Left lung (tissue), 4 donors: ENCODE measurements at regions not wholly inside any gene's neighbourhood (a gene's known extent, or its start where the extent isn't known, plus 50 kb on each side); places are given as distances from the start of the nearest gene placed in this dataset.

Experiments used
- ATAC-seq: fragments of 200-7000 bp; cut with Tn5 transposase; one replicate; pipeline ENCODE4 v1.9.1; 2020; ENCODE audit warnings: moderate library complexity
- DNase-seq, 4 donors: peaks; one replicate each; pipeline ENCODE4 v3.0.0-alpha.2; 2013 to 2020
- H3K27ac ChIP-seq, 2 donors: fragments of 200-600 bp; sonication (generic) in 1 of 2; one replicate each; pipeline versions ENCODE4 v1.5.0 to v1.8.0; 2020 to 2021
- H3K27me3 ChIP-seq, 2 donors: fragments of 200-600 bp; sonication (generic) in 1 of 2; one replicate each; pipeline versions ENCODE4 v1.5.0 to v1.8.0; 2020 to 2021
- H3K36me3 ChIP-seq, 2 donors: fragments of 200-600 bp; sonication (generic) in 1 of 2; one replicate each; pipeline versions ENCODE4 v1.5.0 to v1.8.0; 2020 to 2021
- H3K4me1 ChIP-seq, 2 donors: fragments of 200-600 bp; one replicate each; pipeline ENCODE4 v1.8.0; 2021
- H3K4me3 ChIP-seq, 2 donors: fragments of 200-600 bp; sonication (generic) in 1 of 2; one replicate each; pipeline versions ENCODE4 v1.5.0 to v1.8.0; 2020 to 2021; ENCODE audit warnings: mild to moderate bottlenecking in 1 of 2
- H3K9me3 ChIP-seq, 2 donors: fragments of 200-600 bp; sonication (generic) in 1 of 2; one replicate each; pipeline versions ENCODE4 v1.5.0 to v1.8.0; 2020 to 2021
- intact Hi-C, 2 donors: fragments of 100-400 bp; cut with DNase I; formaldehyde crosslinking; loops; one replicate each; pipeline versions ENCODE4 v1.11.2 to v1.14.2; 2022
- TF ChIP-seq, protein P1 (sequence below), 2 donors: fragments of 200-600 bp; sonication (generic) in 1 of 2; IDR thresholded peaks; one replicate each; pipeline versions ENCODE4 v1.5.0 to v1.8.0; 2021; ENCODE audit warnings: antibody characterized with exemption in 2 of 2
- donor health status: DM: no; HTN: yes; CAD: no.
- donor health status: DM: no; HTN: no; CAD: no.

- TF ChIP-seq, protein P1, sequence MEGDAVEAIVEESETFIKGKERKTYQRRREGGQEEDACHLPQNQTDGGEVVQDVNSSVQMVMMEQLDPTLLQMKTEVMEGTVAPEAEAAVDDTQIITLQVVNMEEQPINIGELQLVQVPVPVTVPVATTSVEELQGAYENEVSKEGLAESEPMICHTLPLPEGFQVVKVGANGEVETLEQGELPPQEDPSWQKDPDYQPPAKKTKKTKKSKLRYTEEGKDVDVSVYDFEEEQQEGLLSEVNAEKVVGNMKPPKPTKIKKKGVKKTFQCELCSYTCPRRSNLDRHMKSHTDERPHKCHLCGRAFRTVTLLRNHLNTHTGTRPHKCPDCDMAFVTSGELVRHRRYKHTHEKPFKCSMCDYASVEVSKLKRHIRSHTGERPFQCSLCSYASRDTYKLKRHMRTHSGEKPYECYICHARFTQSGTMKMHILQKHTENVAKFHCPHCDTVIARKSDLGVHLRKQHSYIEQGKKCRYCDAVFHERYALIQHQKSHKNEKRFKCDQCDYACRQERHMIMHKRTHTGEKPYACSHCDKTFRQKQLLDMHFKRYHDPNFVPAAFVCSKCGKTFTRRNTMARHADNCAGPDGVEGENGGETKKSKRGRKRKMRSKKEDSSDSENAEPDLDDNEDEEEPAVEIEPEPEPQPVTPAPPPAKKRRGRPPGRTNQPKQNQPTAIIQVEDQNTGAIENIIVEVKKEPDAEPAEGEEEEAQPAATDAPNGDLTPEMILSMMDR (IDR thresholded peaks at IDR 0.05): no peak
- H3K27ac ChIP-seq: peak overlapping the region; percentile 15 to 60
- peaks cover 0 to 13% of the 10 kb centered on the region in 2 donors for H3K9me3 ChIP-seq
- no peaks in the 10 kb centered on the region for H3K36me3 ChIP-seq
- H3K4me3 ChIP-seq: no peak overlapping the region
- DNase-seq: no peak
- no peaks in the 10 kb centered on the region for H3K27me3 ChIP-seq
- peaks cover 0 to 15% of the 10 kb centered on the region in 2 donors for H3K4me1 ChIP-seq
- ATAC-seq: no peak
- intact Hi-C loops: no loop called here
Observed at GRCh38 chr1:207217778-207218511, 103.5 kb upstream of the CD55 start.

DNA sequence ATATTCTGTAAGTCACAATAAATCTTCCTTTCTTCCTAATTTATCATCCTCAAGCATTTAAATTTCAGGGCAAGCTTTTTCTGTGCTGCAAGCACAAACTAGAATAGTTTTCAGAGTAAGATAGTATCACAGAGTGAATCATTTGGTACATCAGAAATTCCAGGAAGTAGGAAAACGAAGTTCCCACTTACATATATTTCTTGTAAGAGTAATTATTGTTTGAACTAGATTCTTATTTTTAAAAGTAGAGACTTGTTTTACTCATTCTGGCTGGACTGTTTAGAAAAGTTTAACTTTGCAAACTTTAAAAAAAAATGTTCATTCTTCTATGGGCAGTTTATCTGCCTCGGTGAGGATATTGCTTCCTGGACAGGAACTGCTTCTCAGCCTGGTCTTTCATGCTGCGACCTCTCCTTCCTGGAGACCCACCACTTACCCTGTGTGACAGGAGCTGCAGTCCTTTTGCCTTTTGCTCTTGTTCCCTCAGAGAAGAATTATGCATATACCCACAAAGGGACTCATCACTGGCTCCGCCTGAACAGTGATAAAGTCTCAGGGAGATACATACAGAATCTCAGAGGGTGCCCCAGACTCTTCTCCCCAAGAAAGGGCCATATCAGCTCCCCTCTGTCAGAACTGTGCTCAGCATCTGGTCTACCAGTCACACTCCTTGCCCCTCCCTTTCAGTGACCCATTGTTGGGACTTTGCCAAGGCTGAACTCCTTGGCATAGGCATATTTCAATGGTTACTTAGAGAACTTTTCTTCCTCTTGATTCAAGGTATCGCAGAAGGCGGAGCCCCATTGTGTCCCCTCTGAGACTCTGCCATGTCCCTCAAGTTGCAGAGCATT, 102.7 kb upstream of the CD55 start:
- TF ChIP-seq, protein P1 (IDR thresholded peaks at IDR 0.05): no peak
- H3K27ac ChIP-seq: peak overlapping the region; percentile 15 to 60
- H3K4me1 ChIP-seq: peaks cover 0 to 15% of the 10 kb centered on the region in 2 donors
- no peak overlapping the region for H3K4me3 ChIP-seq
- no peaks in the 10 kb centered on the region for H3K27me3 ChIP-seq
- peaks cover 0 to 13% of the 10 kb centered on the region in 2 donors for H3K9me3 ChIP-seq
- intact Hi-C loops: no loop called here
- peak; percentile 79 for ATAC-seq
- DNase-seq: peak in 2 of 4 donors; percentile 53 to 63
- H3K36me3 ChIP-seq: no peaks in the 10 kb centered on the region

GRCh38 chr1:207219979-207220889, 101.2 kb upstream of the CD55 start:
- H3K9me3 ChIP-seq: no peaks in the 10 kb centered on the region
- TF ChIP-seq, protein P1 (IDR thresholded peaks at IDR 0.05): no peak
- H3K36me3 ChIP-seq: no peaks in the 10 kb centered on the region
- H3K27ac ChIP-seq: no peak overlapping the region
- no peak overlapping the region for H3K4me3 ChIP-seq
- intact Hi-C loops: no loop called here
- DNase-seq (peak in 1 of 4 donors; percentile 44), ATAC-seq (no peak)
- peaks cover 0 to 15% of the 10 kb centered on the region in 2 donors for H3K4me1 ChIP-seq
- no peaks in the 10 kb centered on the region for H3K27me3 ChIP-seq

DNA sequence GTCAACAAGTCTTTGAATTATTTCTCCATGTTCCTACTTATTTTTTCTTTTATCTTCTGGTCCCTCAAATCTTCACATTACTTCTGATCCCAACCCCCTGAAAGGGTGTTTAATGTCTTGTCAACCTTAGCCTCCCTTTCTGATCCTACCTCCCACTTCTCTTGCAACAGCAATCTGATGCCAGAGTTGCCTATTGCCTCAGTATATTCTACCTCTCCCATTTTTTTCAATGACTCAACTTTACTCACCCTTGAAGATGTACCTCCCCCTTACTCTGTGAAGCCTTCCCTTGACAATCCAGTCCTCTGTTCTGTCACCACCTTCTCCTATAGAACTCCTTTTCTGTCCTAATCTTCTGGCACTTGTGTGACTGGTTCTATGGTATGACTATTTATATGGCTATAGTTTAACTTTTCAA, 99.5 kb upstream of the CD55 start:
- intact Hi-C loops: no loop called here
- no peaks in the 10 kb centered on the region for H3K27me3 ChIP-seq
- no peaks in the 10 kb centered on the region for H3K36me3 ChIP-seq
- DNase-seq (no peak), ATAC-seq (no peak)
- TF ChIP-seq, protein P1 (IDR thresholded peaks at IDR 0.05): no peak
- peak overlapping the region in 1 of 2 donors; percentile 20 for H3K27ac ChIP-seq
- no peaks in the 10 kb centered on the region for H3K9me3 ChIP-seq
- H3K4me1 ChIP-seq: peaks cover 0 to 15% of the 10 kb centered on the region in 2 donors
- no peak overlapping the region for H3K4me3 ChIP-seq
